ENCODE measurements at regions not wholly inside any gene's neighbourhood (a gene's known extent, or its start where the extent isn't known, plus 50 kb on each side); places are given as distances from the start of the nearest gene placed in this dataset.

GRCh38 chr13:102933523-102933922, 87.7 kb downstream of the ERCC5 start:
- H3K18ac ChIP-seq (ENCODE audit: low read length), result no peak overlapping the region
- no peak overlapping the region for H3K27ac ChIP-seq (ENCODE audit: low read depth, low read length)
- H3K27me3 ChIP-seq (ENCODE audit: insufficient read depth, low read length, poor library complexity), result no peaks in the 10 kb centered on the region
- no peak overlapping the region for H4K5ac ChIP-seq (ENCODE audit: low read length)
- no peaks in the 10 kb centered on the region for H3K4me1 ChIP-seq (ENCODE audit: control insufficient read depth, low read depth, low read length)
- DNase-seq, result no peak
- H2BK15ac ChIP-seq (replicated peaks; ENCODE audit: low read depth), result no peak overlapping the region
- H2BK120ac ChIP-seq (ENCODE audit: low read depth, low read length), result no peak overlapping the region
- H3K36me3 ChIP-seq (ENCODE audit: control insufficient read depth, insufficient read depth, low read length), result no peaks in the 10 kb centered on the region
- no peak overlapping the region for H3K9ac ChIP-seq (ENCODE audit: low read length)
- H3K79me2 ChIP-seq (ENCODE audit: control insufficient read depth, insufficient read depth, low read length), result no peaks in the 10 kb centered on the region
- H3K4me2 ChIP-seq (ENCODE audit: low read length), result no peak overlapping the region
- no peak overlapping the region for H3K4ac ChIP-seq (ENCODE audit: low read depth, low read length)
- H3K23ac ChIP-seq (ENCODE audit: low read length), result no peak overlapping the region
- H2BK5ac ChIP-seq (ENCODE audit: low read length), result no peak overlapping the region
- no CpG with 5 or more reads among the region's 3 CpGs for WGBS (ENCODE audit: extremely low coverage, insufficient coverage, low lambda C conversion rate)
- H3K4me3 ChIP-seq (ENCODE audit: low read length), result no peak overlapping the region
- H3K79me1 ChIP-seq (ENCODE audit: low read length), result no peaks in the 10 kb centered on the region
- no peak overlapping the region for H2AK5ac ChIP-seq (ENCODE audit: low read length)
- H4K8ac ChIP-seq (ENCODE audit: low read depth, low read length), result no peak overlapping the region
- H3K56ac ChIP-seq (ENCODE audit: low read length), result no peak overlapping the region

DNA sequence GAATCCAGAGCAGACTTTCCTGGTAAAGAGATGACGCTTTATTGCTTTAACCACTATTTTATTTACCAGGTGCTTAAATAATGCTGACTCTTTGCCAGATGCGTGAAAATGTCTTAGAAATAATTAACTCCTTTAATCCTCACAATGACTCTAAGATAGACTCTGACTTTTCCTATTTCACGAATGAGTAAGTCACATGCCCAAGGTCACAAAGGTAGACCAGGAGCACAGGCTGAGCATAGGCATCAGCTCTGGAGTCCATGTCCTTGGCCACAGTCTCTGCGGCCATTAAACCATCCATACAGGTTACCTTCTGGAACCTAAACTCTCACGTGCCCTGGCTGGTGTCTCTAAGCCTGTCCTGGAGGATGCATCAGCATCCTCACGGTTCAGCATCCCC, 87.3 kb downstream of the ERCC5 start:
- Histone ChIP-seq H3K4me1 (ENCODE audit: control insufficient read depth, low read depth, low read length) (no peaks in the 10 kb centered on the region), H3K4me2 (ENCODE audit: low read length) (no peak overlapping the region), H2BK5ac (ENCODE audit: low read length) (no peak overlapping the region), H3K4me3 (ENCODE audit: low read length) (no peak overlapping the region), H3K9ac (ENCODE audit: low read length) (no peak overlapping the region), H2AK5ac (ENCODE audit: low read length) (no peak overlapping the region), H3K27me3 (ENCODE audit: insufficient read depth, low read length, poor library complexity) (no peaks in the 10 kb centered on the region), H2BK120ac (ENCODE audit: low read depth, low read length) (no peak overlapping the region), H2BK15ac (replicated peaks; ENCODE audit: low read depth) (no peak overlapping the region), H3K56ac (ENCODE audit: low read length) (no peak overlapping the region), H3K27ac (ENCODE audit: low read depth, low read length) (no peak overlapping the region), H3K18ac (ENCODE audit: low read length) (no peak overlapping the region), H3K79me1 (ENCODE audit: low read length) (no peaks in the 10 kb centered on the region), H4K8ac (ENCODE audit: low read depth, low read length) (no peak overlapping the region), H3K79me2 (ENCODE audit: control insufficient read depth, insufficient read depth, low read length) (no peaks in the 10 kb centered on the region), H3K36me3 (ENCODE audit: control insufficient read depth, insufficient read depth, low read length) (no peaks in the 10 kb centered on the region), H3K4ac (ENCODE audit: low read depth, low read length) (no peak overlapping the region), H3K23ac (ENCODE audit: low read length) (no peak overlapping the region), H4K5ac (ENCODE audit: low read length) (no peak overlapping the region)
- WGBS (ENCODE audit: extremely low coverage, insufficient coverage, low lambda C conversion rate), result no CpG with 5 or more reads among the region's 6 CpGs
- no peak for DNase-seq

- Histone ChIP-seq H4K8ac (ENCODE audit: low read depth, low read length) (no peak overlapping the region), H3K79me2 (ENCODE audit: control insufficient read depth, insufficient read depth, low read length) (no peaks in the 10 kb centered on the region), H3K79me1 (ENCODE audit: low read length) (no peaks in the 10 kb centered on the region), H3K4me1 (ENCODE audit: control insufficient read depth, low read depth, low read length) (no peaks in the 10 kb centered on the region), H4K5ac (ENCODE audit: low read length) (no peak overlapping the region), H2AK5ac (ENCODE audit: low read length) (no peak overlapping the region), H3K4me2 (ENCODE audit: low read length) (no peak overlapping the region), H3K36me3 (ENCODE audit: control insufficient read depth, insufficient read depth, low read length) (no peaks in the 10 kb centered on the region), H3K18ac (ENCODE audit: low read length) (no peak overlapping the region), H3K27ac (ENCODE audit: low read depth, low read length) (no peak overlapping the region), H2BK15ac (replicated peaks; ENCODE audit: low read depth) (no peak overlapping the region), H3K4ac (ENCODE audit: low read depth, low read length) (no peak overlapping the region), H3K56ac (ENCODE audit: low read length) (no peak overlapping the region), H3K4me3 (ENCODE audit: low read length) (no peak overlapping the region), H3K27me3 (ENCODE audit: insufficient read depth, low read length, poor library complexity) (no peaks in the 10 kb centered on the region), H3K23ac (ENCODE audit: low read length) (no peak overlapping the region), H3K9ac (ENCODE audit: low read length) (no peak overlapping the region), H2BK120ac (ENCODE audit: low read depth, low read length) (no peak overlapping the region), H2BK5ac (ENCODE audit: low read length) (no peak overlapping the region)
- WGBS (ENCODE audit: extremely low coverage, insufficient coverage, low lambda C conversion rate), result no CpG with 5 or more reads among the region's 4 CpGs
- DNase-seq, result no peak
These were observed 86.5 kb downstream of the ERCC5 start for GRCh38 chr13:102932331-102932730.

DNA sequence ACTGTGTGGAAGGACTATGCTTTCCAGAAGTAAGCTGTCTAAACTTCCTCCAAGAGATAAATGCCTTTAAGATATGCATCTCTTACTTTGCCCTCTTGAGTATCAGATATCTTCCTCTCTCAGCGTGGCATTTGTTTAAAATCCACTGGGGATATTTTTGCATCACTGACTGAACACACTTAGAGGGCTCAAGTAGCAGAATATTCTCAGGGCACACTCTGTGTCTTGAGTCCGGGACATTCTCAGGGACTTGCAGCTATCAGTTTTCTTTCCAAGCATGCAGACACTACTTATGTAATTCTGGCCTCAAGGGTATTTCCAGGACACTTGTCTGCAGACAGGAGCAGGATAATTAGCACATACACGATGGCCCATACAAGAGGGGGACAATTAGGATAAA, 84.7 kb downstream of the ERCC5 start:
- no peak overlapping the region for H2BK15ac ChIP-seq (replicated peaks; ENCODE audit: low read depth)
- no peak overlapping the region for H3K18ac ChIP-seq (ENCODE audit: low read length)
- DNase-seq, result no peak
- no peak overlapping the region for H3K27ac ChIP-seq (ENCODE audit: low read depth, low read length)
- H4K8ac ChIP-seq (ENCODE audit: low read depth, low read length), result no peak overlapping the region
- no peak overlapping the region for H4K5ac ChIP-seq (ENCODE audit: low read length)
- no CpG with 5 or more reads among the region's 3 CpGs for WGBS (ENCODE audit: extremely low coverage, insufficient coverage, low lambda C conversion rate)
- no peaks in the 10 kb centered on the region for H3K79me1 ChIP-seq (ENCODE audit: low read length)
- no peaks in the 10 kb centered on the region for H3K79me2 ChIP-seq (ENCODE audit: control insufficient read depth, insufficient read depth, low read length)
- no peak overlapping the region for H2AK5ac ChIP-seq (ENCODE audit: low read length)
- no peak overlapping the region for H3K9ac ChIP-seq (ENCODE audit: low read length)
- no peak overlapping the region for H2BK120ac ChIP-seq (ENCODE audit: low read depth, low read length)
- H3K36me3 ChIP-seq (ENCODE audit: control insufficient read depth, insufficient read depth, low read length), result no peaks in the 10 kb centered on the region
- H2BK5ac ChIP-seq (ENCODE audit: low read length), result no peak overlapping the region
- no peaks in the 10 kb centered on the region for H3K4me1 ChIP-seq (ENCODE audit: control insufficient read depth, low read depth, low read length)
- no peak overlapping the region for H3K4ac ChIP-seq (ENCODE audit: low read depth, low read length)
- no peak overlapping the region for H3K4me3 ChIP-seq (ENCODE audit: low read length)
- H3K4me2 ChIP-seq (ENCODE audit: low read length), result no peak overlapping the region
- no peaks in the 10 kb centered on the region for H3K27me3 ChIP-seq (ENCODE audit: insufficient read depth, low read length, poor library complexity)
- H3K56ac ChIP-seq (ENCODE audit: low read length), result no peak overlapping the region
- H3K23ac ChIP-seq (ENCODE audit: low read length), result no peak overlapping the region

- DNase-seq, result no peak
- no peak overlapping the region for H3K9ac ChIP-seq (ENCODE audit: low read length)
- no peak overlapping the region for H3K27ac ChIP-seq (ENCODE audit: low read depth, low read length)
- H3K4ac ChIP-seq (ENCODE audit: low read depth, low read length), result no peak overlapping the region
- H2BK15ac ChIP-seq (replicated peaks; ENCODE audit: low read depth), result no peak overlapping the region
- no peak overlapping the region for H3K4me2 ChIP-seq (ENCODE audit: low read length)
- H3K4me1 ChIP-seq (ENCODE audit: control insufficient read depth, low read depth, low read length), result no peaks in the 10 kb centered on the region
- H3K4me3 ChIP-seq (ENCODE audit: low read length), result no peak overlapping the region
- no CpG with 5 or more reads among the region's 9 CpGs for WGBS (ENCODE audit: extremely low coverage, insufficient coverage, low lambda C conversion rate)
- no peaks in the 10 kb centered on the region for H3K36me3 ChIP-seq (ENCODE audit: control insufficient read depth, insufficient read depth, low read length)
- H3K79me2 ChIP-seq (ENCODE audit: control insufficient read depth, insufficient read depth, low read length), result no peaks in the 10 kb centered on the region
- no peak overlapping the region for H4K8ac ChIP-seq (ENCODE audit: low read depth, low read length)
- H3K79me1 ChIP-seq (ENCODE audit: low read length), result no peaks in the 10 kb centered on the region
- no peak overlapping the region for H4K5ac ChIP-seq (ENCODE audit: low read length)
- no peak overlapping the region for H3K56ac ChIP-seq (ENCODE audit: low read length)
- H2BK120ac ChIP-seq (ENCODE audit: low read depth, low read length), result no peak overlapping the region
- no peak overlapping the region for H2BK5ac ChIP-seq (ENCODE audit: low read length)
- H2AK5ac ChIP-seq (ENCODE audit: low read length), result no peak overlapping the region
- no peak overlapping the region for H3K23ac ChIP-seq (ENCODE audit: low read length)
- no peak overlapping the region for H3K18ac ChIP-seq (ENCODE audit: low read length)
- H3K27me3 ChIP-seq (ENCODE audit: insufficient read depth, low read length, poor library complexity), result no peaks in the 10 kb centered on the region
These were observed 83.3 kb downstream of the ERCC5 start for GRCh38 chr13:102928941-102929675.

Measured in mesendoderm (in vitro differentiated cells).